Right lobe of liver (tissue), 6 donors: ENCODE measurements at regions not wholly inside any gene's neighbourhood (a gene's known extent, or its start where the extent isn't known, plus 50 kb on each side); places are given as distances from the start of the nearest gene placed in this dataset.
"Not testable (repeated sequence)": the region's sequence is repeated elsewhere in the genome, so short reads cannot be mapped to it uniquely, and the experiment has no call there.

Experiments used
- ATAC-seq, 4 donors: fragments of 200-7000 bp; cut with Tn5 transposase; one replicate each; pipeline ENCODE4 v1.9.1; 2020; ENCODE audit warnings: mild to moderate bottlenecking in 4 of 4, moderate library complexity in 4 of 4
- DNase-seq, 3 donors: peaks; one replicate each; pipeline ENCODE4 v3.0.0-alpha.2; 2020
- H3K27ac ChIP-seq, 3 donors: fragments of 200-600 bp; one replicate each; pipeline ENCODE4 v1.8.0; 2022
- H3K27me3 ChIP-seq, 2 donors: fragments of 200-600 bp; one replicate each; pipeline ENCODE4 v1.8.0; 2022
- H3K36me3 ChIP-seq, 4 donors: fragments of 200-600 bp; sonication (generic) in 1 of 4; one replicate each; pipeline versions ENCODE4 v1.5.1 to v1.8.0; 2017 to 2022; ENCODE audit warnings: control low read depth in 1 of 4
- H3K4me1 ChIP-seq, 4 donors: fragments of 200-600 bp; sonication (generic) in 1 of 4; one replicate each; pipeline versions ENCODE4 v1.5.1 to v1.8.0; 2017 to 2022; ENCODE audit warnings: control low read depth in 1 of 4
- H3K4me3 ChIP-seq, 3 donors: fragments of 200-600 bp; one replicate each; pipeline ENCODE4 v1.8.0; 2022
- H3K9me3 ChIP-seq, 4 donors: fragments of 200-600 bp; sonication (generic) in 1 of 4; one replicate each; pipeline versions ENCODE4 v1.5.1 to v1.8.0; 2017 to 2022; ENCODE audit warnings: control low read depth in 1 of 4
- CTCF ChIP-seq, 4 donors: fragments of 200-600 bp in 3 of 4; fragments of 450-650 bp in 1 of 4; IDR thresholded peaks; one replicate each; pipeline versions ENCODE4 v1.5.1 to v1.8.0; 2016 to 2022; ENCODE audit warnings: antibody characterized with exemption in 4 of 4, mild to moderate bottlenecking in 2 of 4
- POLR2A ChIP-seq: fragments of 450-650 bp; IDR thresholded peaks from one replicate; pipeline ENCODE4 v1.6.1; 2017; ENCODE audit warnings: antibody characterized with exemption, mild to moderate bottlenecking
- WGBS: methylation state at CpG from one replicate; pipeline ENCODE4 v1.1.6; 2018; ENCODE audit warnings: low coverage, low lambda C conversion rate; ENCODE audit not compliant: insufficient coverage; ENCODE audit errors: missing lambda C conversion rate; 5-methylcytosine and 5-hydroxymethylcytosine counted together
- intact Hi-C, 2 donors: fragments of 100-400 bp; cut with DNase I; formaldehyde crosslinking; loops; one replicate each; pipeline versions ENCODE4 v1.11.2 to v1.14.1; 2022
- donor health status: DM: no; HTN: yes; CAD: no.
- donor health status: DM: no; HTN: no; CAD: no.
- donor health status: DM: no; HTN: no; CAD: no.
- donor health status: DM: no; HTN: yes; CAD: no.
- donor health status: DM: no; HTN: yes; CAD: no.

- no peaks in the 10 kb centered on the region for H3K9me3 ChIP-seq
- no peak for ATAC-seq
- no peak for TF ChIP-seq CTCF (IDR thresholded peaks at IDR 0.05)
- H3K36me3 ChIP-seq, result no peaks in the 10 kb centered on the region
- H3K27ac ChIP-seq, result no peak overlapping the region
- no peaks in the 10 kb centered on the region for H3K4me1 ChIP-seq
- H3K27me3 ChIP-seq, result no peaks in the 10 kb centered on the region
- WGBS, result 49% methylated on average over 4 of the region's 4 CpGs
- DNase-seq, result no peak
- intact Hi-C loops, result no loop called here
- no peak overlapping the region for H3K4me3 ChIP-seq
Observed at GRCh38 chr3:6315906-6316305, 545.0 kb upstream of the GRM7 start.

GRCh38 chr3:6321999-6322398 lies 538.9 kb upstream of the GRM7 start:
- no peaks in the 10 kb centered on the region for H3K9me3 ChIP-seq
- WGBS, result 48% methylated on average over 3 of the region's 3 CpGs
- TF ChIP-seq POLR2A (no peak), CTCF (IDR thresholded peaks at IDR 0.05) (no peak)
- no peak overlapping the region for H3K4me3 ChIP-seq
- DNase-seq (no peak), ATAC-seq (no peak)
- H3K27ac ChIP-seq, result no peak overlapping the region
- H3K27me3 ChIP-seq, result no peaks in the 10 kb centered on the region
- intact Hi-C loops, result no loop called here
- H3K36me3 ChIP-seq, result no peaks in the 10 kb centered on the region
- H3K4me1 ChIP-seq, result no peaks in the 10 kb centered on the region

GRCh38 chr3:6326771-6327170 lies 534.1 kb upstream of the GRM7 start:
- intact Hi-C loops, result no loop called here
- no peak overlapping the region for H3K4me3 ChIP-seq
- no peaks in the 10 kb centered on the region for H3K4me1 ChIP-seq
- TF ChIP-seq CTCF (IDR thresholded peaks at IDR 0.05), result no peak
- TF ChIP-seq POLR2A, result no peak
- DNase-seq, result no peak
- no peak overlapping the region for H3K27ac ChIP-seq
- WGBS, result 54% methylated on average over 6 of the region's 6 CpGs
- no peak for ATAC-seq
- no peaks in the 10 kb centered on the region for H3K9me3 ChIP-seq
- no peaks in the 10 kb centered on the region for H3K36me3 ChIP-seq
- H3K27me3 ChIP-seq, result no peaks in the 10 kb centered on the region

GRCh38 chr3:6340980-6341325 lies 520.0 kb upstream of the GRM7 start:
- DNase-seq, result not testable (repeated sequence)

GRCh38 chr3:6351752-6352151 lies 509.2 kb upstream of the GRM7 start:
- TF ChIP-seq CTCF (IDR thresholded peaks at IDR 0.05), result no peak
- TF ChIP-seq POLR2A, result no peak
- WGBS, result 41% methylated on average over 3 of the region's 3 CpGs

More at GRCh38 chr3:6340980-6341325, 520.0 kb upstream of the GRM7 start:
- H3K27me3 ChIP-seq, H3K27ac ChIP-seq, H3K4me3 ChIP-seq, ATAC-seq, H3K36me3 ChIP-seq, H3K4me1 ChIP-seq, intact Hi-C loops, H3K9me3 ChIP-seq: not testable (repeated sequence)
- WGBS, result 89% methylated on average over 12 of the region's 24 CpGs

More at GRCh38 chr3:6351752-6352151, 509.2 kb upstream of the GRM7 start:
- DNase-seq (no peak), ATAC-seq (no peak)
- no peak overlapping the region for H3K4me3 ChIP-seq
- intact Hi-C loops, result no loop called here
- no peaks in the 10 kb centered on the region for H3K4me1 ChIP-seq
- H3K36me3 ChIP-seq, result no peaks in the 10 kb centered on the region
- H3K27me3 ChIP-seq, result peaks cover 0 to 2% of the 10 kb centered on the region in 2 donors
- no peaks in the 10 kb centered on the region for H3K9me3 ChIP-seq
- H3K27ac ChIP-seq, result no peak overlapping the region
